ENCODE measurements at regions not wholly inside any gene's neighbourhood (a gene's known extent, or its start where the extent isn't known, plus 50 kb on each side); places are given as distances from the start of the nearest gene placed in this dataset.

GRCh38 chr15:66897416-66897815, 168.0 kb upstream of the SMAD3 start:
- no peaks in the 10 kb centered on the region for H3K9me3 ChIP-seq (ENCODE audit: control insufficient read depth, low read depth, low read length)
- no peak overlapping the region for H3K4me3 ChIP-seq (ENCODE audit: control insufficient read depth in 2 of 3, extremely low read depth in 1 of 3, insufficient read depth in 2 of 3, low read depth in 1 of 3, low read length in 3 of 3)
- no peak overlapping the region for H3K4me2 ChIP-seq (ENCODE audit: control insufficient read depth, extremely low read depth, insufficient read depth, low read depth, low read length)
- no peaks in the 10 kb centered on the region for H3K27me3 ChIP-seq (ENCODE audit: control insufficient read depth, extremely low read depth, insufficient read depth, low read length)
- H3K4me1 ChIP-seq (ENCODE audit: control insufficient read depth, extremely low read depth, insufficient read depth, low read length) = no peaks in the 10 kb centered on the region
- DNase-seq (ENCODE audit: low read depth, low spot score) = no peak
- H3K27ac ChIP-seq (ENCODE audit: control insufficient read depth, insufficient read depth, low read length) = no peak overlapping the region
- no peak overlapping the region for H2AFZ ChIP-seq (ENCODE audit: control insufficient read depth, low read length)
- H3K36me3 ChIP-seq (ENCODE audit: control insufficient read depth in 2 of 2, extremely low read depth in 1 of 2, insufficient read depth in 2 of 2, low read length in 2 of 2) = no peaks in the 10 kb centered on the region
- no peak for FAIRE-seq
- dilution Hi-C loops (cut with MboI; ENCODE audit: extremely low pct_ligation_motif_present, low sequenced_read_pairs) = no loop called here
- no peaks in the 10 kb centered on the region for H3K9me1 ChIP-seq (ENCODE audit: control insufficient read depth, extremely low read depth, insufficient read depth, low read length)
- no peak overlapping the region for H3K9ac ChIP-seq (ENCODE audit: control insufficient read depth, extremely low read depth, insufficient read depth, low read length)
- TF ChIP-seq, protein P1, sequence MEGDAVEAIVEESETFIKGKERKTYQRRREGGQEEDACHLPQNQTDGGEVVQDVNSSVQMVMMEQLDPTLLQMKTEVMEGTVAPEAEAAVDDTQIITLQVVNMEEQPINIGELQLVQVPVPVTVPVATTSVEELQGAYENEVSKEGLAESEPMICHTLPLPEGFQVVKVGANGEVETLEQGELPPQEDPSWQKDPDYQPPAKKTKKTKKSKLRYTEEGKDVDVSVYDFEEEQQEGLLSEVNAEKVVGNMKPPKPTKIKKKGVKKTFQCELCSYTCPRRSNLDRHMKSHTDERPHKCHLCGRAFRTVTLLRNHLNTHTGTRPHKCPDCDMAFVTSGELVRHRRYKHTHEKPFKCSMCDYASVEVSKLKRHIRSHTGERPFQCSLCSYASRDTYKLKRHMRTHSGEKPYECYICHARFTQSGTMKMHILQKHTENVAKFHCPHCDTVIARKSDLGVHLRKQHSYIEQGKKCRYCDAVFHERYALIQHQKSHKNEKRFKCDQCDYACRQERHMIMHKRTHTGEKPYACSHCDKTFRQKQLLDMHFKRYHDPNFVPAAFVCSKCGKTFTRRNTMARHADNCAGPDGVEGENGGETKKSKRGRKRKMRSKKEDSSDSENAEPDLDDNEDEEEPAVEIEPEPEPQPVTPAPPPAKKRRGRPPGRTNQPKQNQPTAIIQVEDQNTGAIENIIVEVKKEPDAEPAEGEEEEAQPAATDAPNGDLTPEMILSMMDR (optimal IDR thresholded peaks at IDR 0.05 in 1 of 3, IDR thresholded peaks at IDR 0.05 in 1 of 3, conservative IDR thresholded peaks at IDR 0.05 in 1 of 3; ENCODE audit: extremely low read depth in 1 of 3, insufficient read depth in 2 of 3, low read length in 3 of 3) = no peak
- TF ChIP-seq EZH2 (IDR thresholded peaks at IDR 0.05; ENCODE audit: low read length) = no peak
- no peaks in the 10 kb centered on the region for H3K79me2 ChIP-seq (ENCODE audit: control insufficient read depth, insufficient read depth, low read length)
- no peaks in the 10 kb centered on the region for H4K20me1 ChIP-seq (ENCODE audit: control insufficient read depth, extremely low read depth, insufficient read depth, low read length)

GRCh38 chr15:66897971-66898370, 167.4 kb upstream of the SMAD3 start:
- Histone ChIP-seq H3K27me3 (ENCODE audit: control insufficient read depth, extremely low read depth, insufficient read depth, low read length) (no peaks in the 10 kb centered on the region), H4K20me1 (ENCODE audit: control insufficient read depth, extremely low read depth, insufficient read depth, low read length) (no peaks in the 10 kb centered on the region), H3K79me2 (ENCODE audit: control insufficient read depth, insufficient read depth, low read length) (no peaks in the 10 kb centered on the region), H3K9me1 (ENCODE audit: control insufficient read depth, extremely low read depth, insufficient read depth, low read length) (no peaks in the 10 kb centered on the region), H3K4me3 (ENCODE audit: control insufficient read depth in 2 of 3, extremely low read depth in 1 of 3, insufficient read depth in 2 of 3, low read depth in 1 of 3, low read length in 3 of 3) (no peak overlapping the region), H3K36me3 (ENCODE audit: control insufficient read depth in 2 of 2, extremely low read depth in 1 of 2, insufficient read depth in 2 of 2, low read length in 2 of 2) (no peaks in the 10 kb centered on the region), H2AFZ (ENCODE audit: control insufficient read depth, low read length) (no peak overlapping the region), H3K27ac (ENCODE audit: control insufficient read depth, insufficient read depth, low read length) (no peak overlapping the region), H3K9me3 (ENCODE audit: control insufficient read depth, low read depth, low read length) (no peaks in the 10 kb centered on the region), H3K4me1 (ENCODE audit: control insufficient read depth, extremely low read depth, insufficient read depth, low read length) (no peaks in the 10 kb centered on the region), H3K9ac (ENCODE audit: control insufficient read depth, extremely low read depth, insufficient read depth, low read length) (no peak overlapping the region), H3K4me2 (ENCODE audit: control insufficient read depth, extremely low read depth, insufficient read depth, low read depth, low read length) (no peak overlapping the region)
- dilution Hi-C loops (cut with MboI; ENCODE audit: extremely low pct_ligation_motif_present, low sequenced_read_pairs) = no loop called here
- DNase-seq (ENCODE audit: low read depth, low spot score) (no peak), FAIRE-seq (no peak)
- TF ChIP-seq, protein P1 (optimal IDR thresholded peaks at IDR 0.05 in 1 of 3, IDR thresholded peaks at IDR 0.05 in 1 of 3, conservative IDR thresholded peaks at IDR 0.05 in 1 of 3; ENCODE audit: extremely low read depth in 1 of 3, insufficient read depth in 2 of 3, low read length in 3 of 3) = no peak
- no peak for TF ChIP-seq EZH2 (IDR thresholded peaks at IDR 0.05; ENCODE audit: low read length)
